GM21786 (cell line): ENCODE measurements at regions not wholly inside any gene's neighbourhood (a gene's known extent, or its start where the extent isn't known, plus 50 kb on each side); places are given as distances from the start of the nearest gene placed in this dataset.

ENCODE experiments used
- ATAC-seq: cut with Tn5 transposase; IDR thresholded peaks from one replicate; pipeline ENCODE4 v1.9.1; 2021; ENCODE audit not compliant: unreplicated experiment

- ATAC-seq: no peak
Measured at GRCh38 chr20:22470620-22471026, 113.7 kb downstream of the FOXA2 start.

DNA sequence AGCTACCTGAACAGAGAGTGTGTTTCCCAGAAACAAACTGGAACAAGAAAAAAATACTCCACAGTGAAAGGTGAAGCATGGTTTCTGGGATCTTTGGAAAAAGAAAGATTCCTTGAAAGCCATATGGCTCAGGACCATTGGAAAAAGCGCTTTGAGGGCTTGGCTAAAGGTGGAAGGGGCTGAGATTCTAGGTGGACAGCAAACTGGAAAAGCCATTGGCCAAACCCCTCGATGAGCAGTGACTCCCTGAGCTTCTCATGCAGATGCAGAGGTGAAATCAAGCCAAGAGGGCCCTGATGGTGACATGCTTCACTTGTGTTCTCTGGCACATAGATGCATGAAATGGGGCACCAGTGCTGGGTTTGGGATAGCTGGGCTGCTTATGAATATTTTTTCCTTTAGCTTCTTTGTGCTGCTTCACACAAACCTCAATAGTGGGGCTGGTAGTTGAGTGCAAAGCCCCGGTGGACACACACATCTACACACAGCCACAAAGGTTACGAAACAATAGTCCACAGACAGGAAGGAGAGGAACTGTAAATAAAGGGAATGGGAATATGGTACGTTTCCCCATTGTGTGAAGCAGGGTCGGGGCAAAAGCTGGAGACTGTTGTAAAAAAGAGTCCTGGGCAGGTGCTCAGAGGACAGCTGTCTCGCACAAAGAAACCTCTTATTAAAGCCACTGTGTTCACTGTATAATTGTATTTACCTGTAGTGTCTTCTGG, 117.8 kb downstream of the FOXA2 start:
- no peak for ATAC-seq

DNA sequence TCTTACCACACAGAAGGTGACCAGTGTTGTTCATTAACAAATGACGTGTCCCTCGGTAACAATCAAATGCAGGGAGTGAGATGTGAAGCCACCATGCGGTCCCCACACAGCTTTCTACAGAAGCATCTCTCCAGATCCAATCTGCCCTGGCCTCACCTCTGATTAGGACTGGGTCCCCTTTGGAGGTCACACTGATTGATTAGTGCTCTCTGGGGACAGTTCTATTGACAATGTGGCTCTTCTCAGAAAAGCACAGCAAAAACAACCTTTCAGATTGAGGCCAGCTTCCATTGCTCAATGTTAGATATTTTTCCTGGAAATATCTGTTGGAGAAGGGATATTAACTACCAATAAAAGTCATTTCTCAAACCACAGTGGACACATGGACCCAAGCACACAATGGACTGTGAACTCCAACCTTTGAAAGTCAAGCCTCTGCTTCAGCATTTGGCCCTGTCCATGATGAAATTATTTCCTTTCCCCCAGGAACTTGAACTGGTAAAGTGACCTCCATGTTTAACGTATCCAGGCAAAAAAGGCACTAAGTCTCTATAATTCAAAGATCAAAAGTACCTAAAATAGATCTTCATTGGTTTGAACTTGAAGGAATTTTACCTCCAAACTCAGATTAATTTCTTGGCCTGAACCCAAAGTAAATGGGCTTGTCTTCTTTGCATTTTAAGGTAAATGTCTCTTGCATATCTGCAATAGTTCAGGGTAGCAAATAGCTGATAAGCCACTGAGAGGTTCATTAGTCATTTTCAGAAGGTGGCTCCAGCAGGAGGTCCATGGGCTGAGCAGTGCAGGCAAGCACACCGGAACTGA, 118.5 kb downstream of the FOXA2 start:
- no peak for ATAC-seq

DNA sequence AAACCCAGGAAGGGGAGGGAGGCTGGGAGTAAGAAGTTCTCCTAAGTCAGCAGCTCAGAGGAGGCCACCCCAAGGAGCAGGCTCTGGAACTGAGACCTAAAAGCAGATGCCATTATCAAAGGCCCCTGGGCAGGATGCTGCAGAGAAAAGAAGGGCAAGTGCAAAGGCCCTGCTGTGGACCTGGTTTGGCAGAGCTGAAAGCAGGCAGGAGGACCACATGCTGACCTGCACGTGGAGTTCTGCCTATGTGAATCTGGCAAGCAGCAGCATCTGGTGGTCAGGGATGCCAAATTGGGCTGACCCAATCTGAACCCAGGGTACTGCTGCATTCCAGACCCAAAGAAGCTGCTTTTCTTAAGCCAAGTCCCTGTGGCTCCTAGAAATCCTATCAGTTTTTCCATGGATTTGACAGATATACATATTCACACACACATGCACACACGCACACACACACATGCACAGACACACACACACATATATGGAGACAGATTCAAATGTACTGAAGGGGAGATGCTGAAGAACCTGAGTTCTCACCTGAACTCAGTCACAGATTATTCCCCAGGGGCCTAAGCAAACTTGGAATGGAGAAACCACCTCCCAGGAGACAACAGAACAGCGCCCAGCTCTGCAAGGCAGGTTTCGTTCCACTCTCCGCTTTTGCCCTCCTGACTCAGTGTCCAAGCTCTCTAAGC, 119.9 kb downstream of the FOXA2 start:
- ATAC-seq: no peak

DNA sequence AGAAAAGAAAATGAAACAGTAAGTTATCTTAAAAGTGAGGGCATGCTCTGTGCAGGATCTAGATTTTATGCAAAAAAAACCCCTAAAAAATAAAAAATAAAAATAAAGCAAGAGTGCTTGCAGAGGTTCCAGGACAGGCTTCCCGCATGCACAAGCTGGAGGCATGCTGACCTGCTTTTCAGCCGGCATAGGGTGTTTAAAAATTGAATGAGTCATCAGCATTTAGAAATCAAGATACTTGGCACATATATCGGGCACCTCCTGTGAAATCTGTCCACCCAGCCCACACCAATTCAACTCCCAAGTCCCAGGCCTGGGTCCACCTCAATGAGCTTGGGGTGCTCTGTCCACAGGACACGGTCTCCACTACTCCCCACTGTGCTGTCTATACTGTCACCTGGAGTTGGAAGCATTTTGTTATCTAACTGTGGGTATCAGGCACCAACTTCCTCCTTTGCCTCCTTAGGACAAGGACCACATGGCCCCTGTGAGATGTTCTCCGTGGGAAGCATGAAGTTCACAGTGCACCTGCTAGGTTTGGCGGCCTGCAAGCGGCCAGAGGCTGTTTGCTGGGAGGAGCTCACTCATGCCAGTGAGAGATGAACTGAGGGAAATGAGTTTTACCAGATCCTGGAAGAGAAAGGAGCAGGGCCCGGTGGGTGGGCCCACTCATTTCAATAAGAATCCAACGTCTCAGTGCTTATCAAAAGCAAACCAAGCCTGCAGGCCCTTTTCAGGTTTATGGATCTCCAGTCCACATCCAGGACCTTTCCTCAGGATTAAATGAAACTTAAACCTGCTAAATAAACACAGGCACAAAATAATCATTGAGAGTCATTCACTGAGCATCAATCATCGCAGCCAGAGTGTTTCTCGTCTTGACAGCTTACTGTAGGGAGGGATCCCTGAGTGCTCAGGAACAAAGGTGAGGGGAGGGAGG, 121.1 kb downstream of the FOXA2 start:
- no peak for ATAC-seq

DNA sequence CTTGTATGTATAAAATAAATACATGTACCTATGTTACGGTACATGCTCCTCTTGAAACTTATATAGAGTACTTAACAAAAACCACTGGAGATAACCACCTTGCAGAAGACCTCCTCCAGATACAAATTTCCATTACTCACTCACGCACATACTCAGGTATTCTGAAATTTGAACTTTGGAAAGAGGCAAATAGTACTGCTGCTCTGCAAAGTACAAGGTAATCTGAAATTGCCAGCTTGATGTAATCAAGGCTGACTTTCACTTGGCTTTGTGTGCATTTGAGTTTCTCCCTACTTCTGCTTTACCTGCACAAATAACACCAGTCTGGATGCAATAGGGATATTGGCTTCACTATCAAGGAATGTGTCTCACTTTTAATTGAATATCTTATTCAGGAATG, 123.6 kb downstream of the FOXA2 start:
- ATAC-seq: no peak

- no peak for ATAC-seq
Measured at GRCh38 chr20:22460231-22460630, 124.1 kb downstream of the FOXA2 start.

GRCh38 chr20:22459754-22460153, 124.6 kb downstream of the FOXA2 start:
- ATAC-seq: no peak

- no peak for ATAC-seq
Measured at GRCh38 chr20:22456109-22456508, 128.3 kb downstream of the FOXA2 start.

DNA sequence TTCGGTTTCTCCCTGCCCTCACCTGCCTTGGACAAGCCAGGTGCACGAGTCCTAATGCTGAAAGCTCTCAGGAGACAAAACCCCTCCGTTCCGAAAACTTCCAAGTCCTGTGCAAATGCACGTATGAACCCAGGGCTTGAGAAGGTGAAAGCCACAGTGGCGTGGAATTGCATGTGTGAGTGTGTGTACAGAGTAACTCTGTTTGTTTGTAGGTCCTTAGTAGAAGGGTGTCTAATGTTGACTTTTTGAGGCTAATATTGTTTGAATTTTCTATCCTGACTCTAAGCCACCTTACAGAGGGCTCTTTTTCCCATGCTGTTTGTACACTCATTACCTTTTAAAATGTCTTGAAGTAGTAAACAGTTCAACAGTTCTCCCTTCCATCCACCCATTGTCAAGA, 129.1 kb downstream of the FOXA2 start:
- no peak for ATAC-seq

DNA sequence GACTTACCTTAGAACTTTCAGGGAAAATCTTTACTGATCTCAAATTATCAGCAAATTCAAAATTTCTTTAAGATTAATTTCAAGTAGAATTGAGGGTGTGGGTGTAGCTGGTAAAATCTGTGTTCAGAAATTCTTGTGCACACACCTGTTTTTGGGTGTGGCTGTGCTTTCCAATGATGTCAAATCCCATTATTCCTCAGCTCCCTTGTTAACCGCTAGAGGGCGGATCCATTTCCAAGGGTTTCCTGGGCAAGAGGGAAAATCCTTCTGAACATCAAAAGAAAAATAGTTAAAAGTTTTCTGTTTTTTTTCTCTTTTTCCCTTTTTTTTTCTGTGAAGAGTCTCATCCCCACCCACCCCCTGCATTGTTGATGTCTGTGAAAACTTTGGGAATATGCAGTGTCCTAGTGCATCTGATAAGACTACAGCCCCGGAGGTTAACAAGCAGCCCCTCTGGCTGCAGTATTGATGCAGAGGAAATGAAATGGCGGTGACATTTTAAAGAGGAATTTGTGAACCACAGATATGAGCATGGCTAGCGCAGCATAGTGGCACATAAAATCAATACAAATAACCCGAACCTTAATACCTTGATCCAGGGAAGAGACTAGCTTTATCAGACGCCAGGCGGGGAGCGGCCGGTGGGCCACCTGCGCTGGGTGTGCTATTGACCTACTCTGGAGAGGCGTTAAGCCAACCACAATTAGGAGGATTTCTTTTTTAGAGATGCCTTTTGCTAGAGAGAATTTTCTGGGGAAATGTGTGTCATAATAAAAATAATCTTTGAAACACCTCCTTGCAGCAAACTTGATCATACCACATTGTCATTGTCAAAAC, 130.9 kb downstream of the FOXA2 start:
- ATAC-seq: no peak

DNA sequence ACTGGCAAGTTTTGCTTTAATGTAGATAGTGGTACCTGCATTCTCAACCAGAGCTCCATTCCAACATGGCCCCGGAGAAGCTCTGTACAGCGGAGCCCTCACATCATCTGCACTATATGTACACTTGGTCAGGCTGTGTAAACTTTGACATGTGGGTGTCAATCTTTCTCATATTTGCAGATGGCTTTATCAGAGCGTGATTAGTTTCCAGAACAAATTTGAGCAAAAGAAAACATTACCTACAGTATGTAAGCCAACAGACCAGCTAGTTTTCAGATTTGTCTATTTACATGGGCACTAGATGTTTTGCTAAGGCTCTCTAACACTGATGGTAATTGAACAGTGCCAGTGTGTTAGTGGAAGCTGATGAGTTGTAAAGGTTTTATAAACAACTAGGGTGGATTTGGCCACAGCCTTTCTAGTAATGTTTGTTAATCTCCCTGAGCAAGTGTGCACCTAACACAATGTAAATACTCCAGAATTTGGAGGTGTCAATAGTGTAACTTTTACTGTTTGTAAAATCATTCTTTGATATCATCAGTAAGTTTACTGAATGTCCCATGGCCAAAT, 131.8 kb downstream of the FOXA2 start:
- ATAC-seq: no peak

DNA sequence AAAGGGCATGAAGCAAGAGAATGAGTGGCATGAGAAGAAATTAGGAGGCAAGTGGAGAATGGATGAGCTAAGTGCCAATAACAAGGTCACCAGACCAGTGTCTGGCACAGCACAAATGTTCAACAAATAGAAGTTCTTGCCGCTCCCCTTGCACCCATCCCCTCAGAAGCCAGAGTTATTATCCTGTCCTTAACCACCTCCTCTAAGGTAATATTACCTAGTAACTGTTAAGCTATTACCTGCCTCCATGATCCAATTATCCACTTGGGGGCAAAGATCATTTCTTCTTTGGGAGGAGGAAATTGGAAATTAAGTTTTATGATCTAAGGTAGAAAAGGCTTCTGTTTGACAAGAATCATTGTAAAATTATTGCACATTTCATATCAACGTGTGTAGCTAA, 133.8 kb downstream of the FOXA2 start:
- no peak for ATAC-seq

- no peak for ATAC-seq
Measured at GRCh38 chr20:22449188-22449973, 135.0 kb downstream of the FOXA2 start.

DNA sequence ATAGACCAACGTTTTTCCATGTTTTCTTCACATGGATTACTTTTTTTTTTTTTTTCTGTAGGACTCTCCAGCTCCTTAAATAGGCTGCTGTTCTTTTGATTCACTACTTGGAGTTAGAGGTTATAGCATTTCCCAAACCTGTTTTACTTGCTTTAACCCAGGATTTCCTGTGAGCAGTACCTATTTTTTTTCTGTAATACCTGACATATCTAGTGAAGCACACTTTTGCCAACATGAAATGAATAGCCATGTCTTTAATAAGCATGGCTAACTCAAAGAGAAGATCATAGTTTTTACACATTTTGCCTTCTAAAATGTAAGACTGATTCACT, 137.0 kb downstream of the FOXA2 start:
- no peak for ATAC-seq

DNA sequence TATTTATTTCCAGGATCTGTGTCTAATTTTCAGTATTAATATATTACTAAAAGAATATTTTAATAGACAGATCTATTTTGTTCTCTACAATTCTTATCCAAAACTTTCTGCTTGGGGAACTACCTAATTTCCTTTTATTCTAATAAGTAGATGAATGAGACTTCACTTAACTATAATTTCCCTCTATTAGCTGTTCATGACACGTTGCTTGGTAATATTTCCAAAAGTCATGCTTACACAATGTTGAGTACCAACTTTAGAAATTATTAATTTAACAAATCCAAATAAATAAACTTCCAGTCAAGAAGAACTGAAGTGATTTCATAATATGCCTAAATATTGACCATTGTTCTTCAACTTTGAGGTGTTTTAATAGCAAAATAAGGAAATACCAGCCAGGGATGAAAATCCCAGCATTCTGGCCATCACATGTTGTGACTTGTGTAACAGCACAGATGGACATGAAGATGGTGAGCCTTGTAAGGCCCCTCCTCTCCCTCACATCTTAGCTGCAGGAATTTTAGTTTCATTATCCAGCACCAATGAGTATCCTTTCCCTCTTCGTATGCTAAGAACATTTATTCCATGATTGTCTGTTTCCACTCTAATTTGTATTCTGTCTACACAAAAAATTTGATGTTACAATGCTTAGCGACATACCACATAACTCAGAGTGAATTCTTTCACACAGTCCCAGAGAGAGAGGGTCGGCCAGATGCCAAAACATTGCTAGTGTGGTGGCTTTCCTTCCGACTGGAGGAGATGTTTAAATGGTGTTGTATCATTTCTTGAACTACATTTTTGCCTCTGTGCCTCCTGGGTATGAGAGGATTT, 137.5 kb downstream of the FOXA2 start:
- no peak for ATAC-seq

DNA sequence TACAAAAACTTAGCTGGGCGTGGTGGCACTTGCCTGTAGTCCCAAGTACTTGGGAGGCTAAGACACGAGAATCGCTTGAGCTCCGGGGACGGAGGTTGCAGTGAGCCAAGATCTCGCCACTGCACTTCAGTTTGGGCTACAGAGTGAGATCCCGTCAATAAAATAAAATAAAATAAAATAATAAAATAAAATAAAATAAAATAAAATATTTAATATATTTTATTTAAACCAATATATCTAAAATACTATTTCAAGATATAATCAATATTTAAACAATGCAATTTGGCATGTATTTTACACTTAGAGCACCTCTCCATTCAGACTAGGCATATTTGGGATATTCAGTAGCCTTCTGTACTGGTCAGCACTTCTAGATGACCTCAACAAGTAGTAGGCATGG, 142.1 kb downstream of the FOXA2 start:
- ATAC-seq: no peak

- no peak for ATAC-seq
Measured at GRCh38 chr20:22438926-22439325, 145.4 kb downstream of the FOXA2 start.
